ENCODE measurements at regions not wholly inside any gene's neighbourhood (a gene's known extent, or its start where the extent isn't known, plus 50 kb on each side); places are given as distances from the start of the nearest gene placed in this dataset.

DNA sequence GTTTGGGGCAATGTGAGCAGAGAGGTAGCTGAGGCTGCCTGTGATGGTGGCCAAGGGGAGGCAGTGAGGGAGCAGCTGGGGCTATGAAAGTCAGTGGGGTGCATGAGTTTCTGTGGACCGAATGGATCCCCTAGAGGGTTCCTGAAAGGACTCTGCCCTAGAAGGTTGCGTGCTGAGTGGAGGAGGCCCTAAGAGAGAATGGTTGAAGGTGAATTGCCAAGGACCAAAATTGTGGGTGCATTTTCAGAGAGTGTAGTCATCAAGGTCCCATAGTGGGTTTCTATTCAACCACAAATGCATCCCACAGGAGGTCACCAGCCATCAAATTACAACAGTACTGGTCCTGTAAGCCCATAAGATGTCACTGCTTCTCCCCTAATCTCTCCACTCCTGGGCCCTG, 298.3 kb downstream of the CDK5RAP2 start:
- TF ChIP-seq RAD21 (conservative IDR thresholded peaks at IDR 0.05 in 1 of 2, IDR thresholded peaks at IDR 0.05 in 1 of 2) (no peak), POLR2A (IDR thresholded peaks at IDR 0.05; ENCODE audit: low read length) (no peak), RNF2 (IDR thresholded peaks at IDR 0.05; ENCODE audit: borderline replicate concordance, low read depth) (no peak), TP53 (CRISPR knock-in tag; IDR thresholded peaks at IDR 0.05) (no peak), FOXS1 (CRISPR knock-in tag; IDR thresholded peaks at IDR 0.05) (no peak), RCOR1 (IDR thresholded peaks at IDR 0.05; ENCODE audit: low read depth, low read length) (no peak), EP300 (IDR thresholded peaks at IDR 0.05) (no peak), MYC (IDR thresholded peaks at IDR 0.05; ENCODE audit: borderline replicate concordance, low read length) (no peak)
- TF ChIP-seq, protein P1, sequence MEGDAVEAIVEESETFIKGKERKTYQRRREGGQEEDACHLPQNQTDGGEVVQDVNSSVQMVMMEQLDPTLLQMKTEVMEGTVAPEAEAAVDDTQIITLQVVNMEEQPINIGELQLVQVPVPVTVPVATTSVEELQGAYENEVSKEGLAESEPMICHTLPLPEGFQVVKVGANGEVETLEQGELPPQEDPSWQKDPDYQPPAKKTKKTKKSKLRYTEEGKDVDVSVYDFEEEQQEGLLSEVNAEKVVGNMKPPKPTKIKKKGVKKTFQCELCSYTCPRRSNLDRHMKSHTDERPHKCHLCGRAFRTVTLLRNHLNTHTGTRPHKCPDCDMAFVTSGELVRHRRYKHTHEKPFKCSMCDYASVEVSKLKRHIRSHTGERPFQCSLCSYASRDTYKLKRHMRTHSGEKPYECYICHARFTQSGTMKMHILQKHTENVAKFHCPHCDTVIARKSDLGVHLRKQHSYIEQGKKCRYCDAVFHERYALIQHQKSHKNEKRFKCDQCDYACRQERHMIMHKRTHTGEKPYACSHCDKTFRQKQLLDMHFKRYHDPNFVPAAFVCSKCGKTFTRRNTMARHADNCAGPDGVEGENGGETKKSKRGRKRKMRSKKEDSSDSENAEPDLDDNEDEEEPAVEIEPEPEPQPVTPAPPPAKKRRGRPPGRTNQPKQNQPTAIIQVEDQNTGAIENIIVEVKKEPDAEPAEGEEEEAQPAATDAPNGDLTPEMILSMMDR (IDR thresholded peaks at IDR 0.05) = no peak
- TF ChIP-seq, protein P2, sequence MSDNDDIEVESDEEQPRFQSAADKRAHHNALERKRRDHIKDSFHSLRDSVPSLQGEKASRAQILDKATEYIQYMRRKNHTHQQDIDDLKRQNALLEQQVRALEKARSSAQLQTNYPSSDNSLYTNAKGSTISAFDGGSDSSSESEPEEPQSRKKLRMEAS (IDR thresholded peaks at IDR 0.05) = no peak
- TF ChIP-seq, protein P3, sequence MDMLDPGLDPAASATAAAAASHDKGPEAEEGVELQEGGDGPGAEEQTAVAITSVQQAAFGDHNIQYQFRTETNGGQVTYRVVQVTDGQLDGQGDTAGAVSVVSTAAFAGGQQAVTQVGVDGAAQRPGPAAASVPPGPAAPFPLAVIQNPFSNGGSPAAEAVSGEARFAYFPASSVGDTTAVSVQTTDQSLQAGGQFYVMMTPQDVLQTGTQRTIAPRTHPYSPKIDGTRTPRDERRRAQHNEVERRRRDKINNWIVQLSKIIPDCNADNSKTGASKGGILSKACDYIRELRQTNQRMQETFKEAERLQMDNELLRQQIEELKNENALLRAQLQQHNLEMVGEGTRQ (IDR thresholded peaks at IDR 0.05) = no peak

All from A549 (cell line).